PFSK-1 (cell line): ENCODE measurements at regions not wholly inside any gene's neighbourhood (a gene's known extent, or its start where the extent isn't known, plus 50 kb on each side); places are given as distances from the start of the nearest gene placed in this dataset.

Experiments used
- FOXP2 ChIP-seq: optimal IDR thresholded peaks from 2 replicates; pipeline ENCODE3; 2011; ENCODE audit warnings: borderline replicate concordance, control low read depth, inconsistent platforms; ENCODE audit not compliant: insufficient read depth; ENCODE audit errors: extremely low read length, extremely low read depth
- POLR2AphosphoS5 ChIP-seq: IDR thresholded peaks from 2 replicates; pipeline ENCODE4 v1.6.1; 2012; ENCODE audit warnings: low read depth, mild to moderate bottlenecking, control low read depth, low read length, moderate library complexity
- SIN3A ChIP-seq: IDR thresholded peaks from 2 replicates; pipeline ENCODE4 v1.6.1; 2012; ENCODE audit warnings: mild to moderate bottlenecking, low read length, moderate library complexity, borderline replicate concordance; ENCODE audit not compliant: insufficient read depth
- TF ChIP-seq, protein P1 (sequence below), 2 experiments: IDR thresholded peaks; 2 replicates each; pipeline versions ENCODE4 v1.6.1 to v1.8.0; 2011 to 2012; ENCODE audit warnings: low read depth in 2 of 2, low read length in 2 of 2, control low read depth in 1 of 2, inconsistent platforms in 1 of 2, mild to moderate bottlenecking in 1 of 2, moderate library complexity in 1 of 2; ENCODE audit not compliant: insufficient read depth in 1 of 2

DNA sequence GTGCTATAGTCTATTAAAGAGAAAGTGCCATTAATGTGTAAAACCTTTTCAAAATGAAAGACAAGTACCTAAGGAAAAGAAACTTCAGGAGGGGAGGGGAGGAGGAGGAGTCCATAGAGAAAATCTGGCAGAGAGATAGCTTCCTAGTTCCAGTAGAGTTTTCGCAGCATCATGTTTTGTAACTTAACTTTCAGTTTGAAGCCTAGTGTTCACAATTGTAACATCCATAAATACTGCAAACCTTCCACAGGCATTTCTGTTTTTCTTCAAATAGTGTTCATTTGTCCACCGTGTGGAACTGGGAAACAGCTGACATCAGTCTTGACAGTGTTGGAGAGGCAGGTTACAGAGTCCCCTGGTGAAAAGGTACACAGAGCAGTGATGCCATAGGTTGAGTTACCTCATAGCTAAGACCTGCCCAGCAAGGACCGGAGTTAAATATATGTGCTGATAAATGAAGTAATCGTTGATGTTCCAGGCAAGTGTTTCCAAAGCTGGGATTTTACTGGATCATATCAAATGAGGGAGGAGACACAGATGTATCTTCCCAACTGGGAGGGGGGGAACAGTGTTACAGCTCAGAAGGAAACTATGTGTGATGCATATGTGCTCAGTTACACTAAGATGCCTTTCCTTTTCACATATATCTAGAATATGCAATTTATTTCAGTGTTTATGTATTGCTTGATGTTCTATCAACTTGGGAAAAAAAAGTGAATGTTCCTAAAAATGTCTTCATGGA is 369.5 kb upstream of the FAM241A start:
- TF ChIP-seq POLR2AphosphoS5: no peak
- TF ChIP-seq, protein P1, sequence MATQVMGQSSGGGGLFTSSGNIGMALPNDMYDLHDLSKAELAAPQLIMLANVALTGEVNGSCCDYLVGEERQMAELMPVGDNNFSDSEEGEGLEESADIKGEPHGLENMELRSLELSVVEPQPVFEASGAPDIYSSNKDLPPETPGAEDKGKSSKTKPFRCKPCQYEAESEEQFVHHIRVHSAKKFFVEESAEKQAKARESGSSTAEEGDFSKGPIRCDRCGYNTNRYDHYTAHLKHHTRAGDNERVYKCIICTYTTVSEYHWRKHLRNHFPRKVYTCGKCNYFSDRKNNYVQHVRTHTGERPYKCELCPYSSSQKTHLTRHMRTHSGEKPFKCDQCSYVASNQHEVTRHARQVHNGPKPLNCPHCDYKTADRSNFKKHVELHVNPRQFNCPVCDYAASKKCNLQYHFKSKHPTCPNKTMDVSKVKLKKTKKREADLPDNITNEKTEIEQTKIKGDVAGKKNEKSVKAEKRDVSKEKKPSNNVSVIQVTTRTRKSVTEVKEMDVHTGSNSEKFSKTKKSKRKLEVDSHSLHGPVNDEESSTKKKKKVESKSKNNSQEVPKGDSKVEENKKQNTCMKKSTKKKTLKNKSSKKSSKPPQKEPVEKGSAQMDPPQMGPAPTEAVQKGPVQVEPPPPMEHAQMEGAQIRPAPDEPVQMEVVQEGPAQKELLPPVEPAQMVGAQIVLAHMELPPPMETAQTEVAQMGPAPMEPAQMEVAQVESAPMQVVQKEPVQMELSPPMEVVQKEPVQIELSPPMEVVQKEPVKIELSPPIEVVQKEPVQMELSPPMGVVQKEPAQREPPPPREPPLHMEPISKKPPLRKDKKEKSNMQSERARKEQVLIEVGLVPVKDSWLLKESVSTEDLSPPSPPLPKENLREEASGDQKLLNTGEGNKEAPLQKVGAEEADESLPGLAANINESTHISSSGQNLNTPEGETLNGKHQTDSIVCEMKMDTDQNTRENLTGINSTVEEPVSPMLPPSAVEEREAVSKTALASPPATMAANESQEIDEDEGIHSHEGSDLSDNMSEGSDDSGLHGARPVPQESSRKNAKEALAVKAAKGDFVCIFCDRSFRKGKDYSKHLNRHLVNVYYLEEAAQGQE (IDR thresholded peaks at IDR 0.05; ENCODE audit: insufficient read depth in 1 of 2, low read depth in 2 of 2, low read length in 2 of 2): no peak
- TF ChIP-seq SIN3A: no peak
- no peak for TF ChIP-seq FOXP2
